IPS-15b (cell line): ENCODE measurements at regions not wholly inside any gene's neighbourhood (a gene's known extent, or its start where the extent isn't known, plus 50 kb on each side); places are given as distances from the start of the nearest gene placed in this dataset.
"Not testable (repeated sequence)": the region's sequence is repeated elsewhere in the genome, so short reads cannot be mapped to it uniquely, and the experiment has no call there.

ENCODE experiments used
- H3K27me3 ChIP-seq: one replicate; pipeline ENCODE4 v1.6.1; 2013; ENCODE audit warnings: low read length; ENCODE audit not compliant: control insufficient read depth, insufficient read depth
- H3K36me3 ChIP-seq: one replicate; pipeline ENCODE4 v1.6.1; 2013; ENCODE audit warnings: low read length; ENCODE audit not compliant: control insufficient read depth, insufficient read depth
- H3K4me1 ChIP-seq: one replicate; pipeline ENCODE4 v1.6.1; 2013; ENCODE audit warnings: mild to moderate bottlenecking, low read length; ENCODE audit not compliant: control insufficient read depth, insufficient read depth
- H3K4me3 ChIP-seq: one replicate; pipeline ENCODE4 v1.5.1; 2013; ENCODE audit warnings: low read depth, low read length
- H3K9ac ChIP-seq: one replicate; pipeline ENCODE4 v1.6.1; 2013; ENCODE audit warnings: low read depth, mild to moderate bottlenecking, low read length
- H3K9me3 ChIP-seq: one replicate; pipeline ENCODE4 v1.6.1; 2013; ENCODE audit warnings: mild to moderate bottlenecking, low read length; ENCODE audit not compliant: control insufficient read depth, insufficient read depth

DNA sequence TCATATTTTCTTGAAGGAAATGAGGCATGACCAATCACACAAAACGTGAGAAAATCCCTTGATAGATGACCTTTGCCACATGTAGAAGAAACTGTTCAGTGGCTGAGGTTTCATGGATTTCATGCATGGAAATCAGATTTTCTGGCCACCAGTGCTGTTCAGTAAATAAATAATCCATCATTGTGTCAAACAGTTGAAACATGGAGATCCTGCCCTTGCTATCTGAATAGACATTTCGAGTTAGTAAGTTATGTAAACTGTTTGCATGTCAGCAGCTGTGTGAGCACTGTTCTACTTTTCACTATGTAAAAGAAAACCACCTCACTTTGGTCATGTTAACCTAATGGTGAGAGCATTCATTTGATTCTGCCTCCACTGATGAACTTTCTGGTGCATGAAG lies 793.9 kb upstream of the EPHA7 start:
- Histone ChIP-seq H3K4me3 (no peak overlapping the region), H3K9me3 (no peaks in the 10 kb centered on the region), H3K4me1 (no peaks in the 10 kb centered on the region), H3K36me3 (no peaks in the 10 kb centered on the region), H3K27me3 (no peaks in the 10 kb centered on the region), H3K9ac (no peak overlapping the region)

DNA sequence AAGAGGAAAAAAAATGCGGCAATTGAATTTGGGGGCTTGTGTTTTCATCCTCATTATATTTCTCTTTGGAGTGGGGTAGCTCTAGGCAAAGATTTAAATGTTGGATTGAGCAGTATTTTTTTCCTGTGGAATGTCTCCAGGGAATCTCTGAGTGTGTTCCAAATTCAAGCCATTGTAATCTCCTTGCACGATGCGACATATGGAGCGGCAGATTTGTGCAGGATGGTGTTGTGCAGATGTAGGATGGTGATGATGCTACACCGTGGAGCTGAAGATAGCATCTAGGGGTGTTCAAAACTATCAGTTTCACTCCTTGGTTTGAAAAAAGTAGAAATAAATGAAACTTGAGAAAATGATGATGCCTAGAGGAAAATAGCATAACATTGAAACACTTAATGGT lies 777.5 kb upstream of the EPHA7 start:
- Histone ChIP-seq H3K9me3 (no peaks in the 10 kb centered on the region), H3K27me3 (no peaks in the 10 kb centered on the region), H3K9ac (no peak overlapping the region), H3K4me1 (no peaks in the 10 kb centered on the region), H3K36me3 (no peaks in the 10 kb centered on the region), H3K4me3 (no peak overlapping the region)

DNA sequence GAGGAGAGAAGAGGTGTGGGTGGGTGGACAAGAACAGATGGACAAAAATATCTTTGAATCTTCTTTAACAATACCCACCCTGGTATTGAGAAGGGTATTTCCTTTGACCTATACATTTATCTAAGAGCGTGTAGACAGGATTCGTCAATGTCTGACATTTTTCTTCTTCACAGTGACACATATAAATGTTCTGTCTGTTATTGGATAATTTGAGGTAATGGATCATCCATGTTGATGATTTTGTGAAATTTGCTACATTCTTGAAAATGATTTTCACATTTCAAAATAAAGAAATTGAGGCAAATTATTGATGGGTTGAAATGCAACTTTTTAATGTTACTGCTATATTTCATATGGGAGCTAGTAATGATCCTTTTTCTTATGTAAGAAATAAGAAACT lies 770.7 kb upstream of the EPHA7 start:
- H3K27me3 ChIP-seq: no peaks in the 10 kb centered on the region
- no peaks in the 10 kb centered on the region for H3K36me3 ChIP-seq
- no peak overlapping the region for H3K9ac ChIP-seq
- peaks cover 3% of the 10 kb centered on the region for H3K9me3 ChIP-seq
- no peak overlapping the region for H3K4me3 ChIP-seq
- no peaks in the 10 kb centered on the region for H3K4me1 ChIP-seq

DNA sequence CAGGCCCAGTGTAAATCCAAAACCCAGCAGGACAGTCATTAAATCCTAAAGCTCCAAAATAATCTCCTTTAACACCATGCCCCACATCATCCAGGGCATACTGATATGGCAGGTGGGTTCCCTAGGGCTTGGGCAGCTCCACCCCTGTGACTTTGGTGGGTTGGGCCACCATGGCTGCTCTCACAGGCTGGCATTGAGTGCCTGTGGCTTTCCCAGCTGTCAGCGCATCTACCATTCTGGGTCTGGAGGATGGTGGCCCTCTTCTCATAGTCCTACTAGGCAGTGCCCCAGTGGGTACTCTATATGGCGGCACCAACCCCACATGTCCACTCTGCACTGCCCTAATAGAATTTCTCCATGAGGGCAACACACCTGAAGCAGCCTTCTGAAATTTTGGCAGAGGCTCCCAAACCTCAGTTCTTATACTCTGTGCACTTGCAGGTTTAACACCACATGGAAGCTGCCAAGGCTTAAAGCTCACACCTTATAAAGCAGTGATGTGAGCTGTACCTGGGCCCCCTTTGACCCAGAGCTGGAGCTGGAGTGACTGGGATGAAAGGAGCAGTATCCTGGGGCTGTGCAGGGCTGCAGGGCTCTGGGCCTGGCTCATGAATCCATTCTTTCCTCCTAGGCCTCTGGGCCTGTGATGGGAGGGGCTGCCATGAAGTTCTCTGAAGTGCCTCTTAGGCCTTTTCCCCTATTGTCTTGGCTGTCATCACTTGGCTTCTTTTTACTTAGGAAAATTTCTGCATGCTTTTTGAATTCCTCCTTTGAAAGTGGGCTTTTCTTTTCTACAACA lies 765.5 kb upstream of the EPHA7 start:
- H3K9ac ChIP-seq: no peak overlapping the region
- H3K9me3 ChIP-seq: peaks cover 13% of the 10 kb centered on the region
- no peaks in the 10 kb centered on the region for H3K4me1 ChIP-seq
- no peaks in the 10 kb centered on the region for H3K27me3 ChIP-seq
- H3K36me3 ChIP-seq: no peaks in the 10 kb centered on the region
- no peak overlapping the region for H3K4me3 ChIP-seq

DNA sequence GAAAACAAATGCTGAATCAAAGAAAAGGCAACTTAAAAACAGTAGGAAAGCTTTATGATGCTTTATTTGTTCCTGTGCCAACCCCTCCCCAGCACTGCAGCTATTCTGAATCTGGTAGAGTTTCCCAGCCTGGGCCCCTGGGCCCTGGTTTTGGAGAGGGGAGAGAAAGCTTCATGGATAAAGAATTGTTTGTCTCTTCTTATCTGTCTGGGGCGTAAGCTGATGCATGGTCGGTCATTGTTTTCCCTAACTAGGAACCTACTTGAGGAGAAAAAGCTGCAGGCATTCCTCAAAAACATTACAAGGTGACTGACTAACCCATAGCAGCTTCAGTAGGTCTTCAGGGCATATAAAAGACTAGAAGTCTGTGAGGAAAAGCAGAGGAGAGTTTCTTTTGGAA lies 758.1 kb upstream of the EPHA7 start:
- Histone ChIP-seq H3K9ac (no peak overlapping the region), H3K27me3 (no peaks in the 10 kb centered on the region), H3K9me3 (no peaks in the 10 kb centered on the region), H3K4me3 (no peak overlapping the region), H3K36me3 (no peaks in the 10 kb centered on the region), H3K4me1 (peaks cover 4% of the 10 kb centered on the region)

DNA sequence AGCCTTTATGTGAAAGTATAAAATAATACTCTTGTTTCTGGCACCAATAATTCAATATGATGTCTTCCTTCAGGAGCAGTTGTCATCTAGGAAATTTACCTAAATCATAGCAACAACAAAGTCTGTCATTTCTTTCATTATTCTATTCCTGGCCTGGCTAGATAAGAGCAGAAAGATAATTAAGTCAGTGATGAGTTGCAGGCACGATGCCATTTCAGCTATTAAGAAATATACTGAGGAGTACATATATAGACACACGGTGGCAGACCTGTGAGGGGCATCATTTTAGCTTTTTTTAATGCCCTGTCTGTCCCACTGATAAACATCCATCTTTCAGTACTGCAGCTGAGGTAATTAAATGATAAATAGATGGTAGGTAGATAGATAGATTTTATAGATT lies 756.1 kb upstream of the EPHA7 start:
- Histone ChIP-seq H3K9me3 (no peaks in the 10 kb centered on the region), H3K9ac (no peak overlapping the region), H3K4me3 (no peak overlapping the region), H3K36me3 (no peaks in the 10 kb centered on the region), H3K27me3 (no peaks in the 10 kb centered on the region), H3K4me1 (peaks cover 4% of the 10 kb centered on the region)

DNA sequence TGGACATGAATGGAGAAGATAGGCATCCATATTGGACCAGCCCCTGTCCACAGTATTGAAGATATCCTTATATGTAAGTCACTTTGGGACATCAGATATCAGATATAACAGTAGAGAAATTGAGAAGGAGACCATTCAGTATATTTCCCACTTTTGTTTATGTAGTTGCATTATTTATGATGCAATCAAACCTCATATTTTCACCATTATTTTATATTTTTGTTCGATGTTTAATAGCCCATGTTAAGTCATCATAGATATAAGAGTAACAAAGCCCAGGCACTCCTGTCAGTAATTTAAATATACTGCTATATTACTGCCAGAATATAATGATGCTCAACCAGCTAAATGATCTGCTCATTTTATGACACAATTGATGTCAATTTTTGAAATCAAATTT lies 744.5 kb upstream of the EPHA7 start:
- Histone ChIP-seq H3K4me1 (no peaks in the 10 kb centered on the region), H3K9me3 (no peaks in the 10 kb centered on the region)

DNA sequence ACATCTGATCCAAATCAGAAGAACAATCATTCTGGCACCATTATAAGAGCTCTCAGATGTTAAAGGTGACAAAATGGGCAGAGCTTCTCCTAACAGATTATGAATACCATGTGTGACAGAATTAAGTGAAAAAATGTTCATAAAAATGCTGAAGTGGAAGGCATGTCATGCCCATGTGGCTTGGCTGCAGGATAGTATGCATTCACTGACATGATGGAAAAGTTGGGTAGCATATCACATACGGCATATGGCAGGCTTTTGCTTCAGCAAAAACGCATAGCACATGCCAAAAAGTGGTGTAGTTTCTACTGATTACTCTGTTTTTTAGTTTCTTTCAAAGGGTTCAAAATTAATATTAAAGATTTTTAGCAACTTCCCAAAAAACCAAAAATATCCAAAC lies 731.5 kb upstream of the EPHA7 start:
- Histone ChIP-seq H3K9me3 (no peaks in the 10 kb centered on the region), H3K4me3 (no peak overlapping the region), H3K4me1 (no peaks in the 10 kb centered on the region), H3K36me3 (no peaks in the 10 kb centered on the region), H3K27me3 (no peaks in the 10 kb centered on the region), H3K9ac (no peak overlapping the region)

More for the DNA sequence above, 744.5 kb upstream of the EPHA7 start:
- Histone ChIP-seq H3K9ac (no peak overlapping the region), H3K27me3 (no peaks in the 10 kb centered on the region), H3K4me3 (no peak overlapping the region), H3K36me3 (no peaks in the 10 kb centered on the region)

DNA sequence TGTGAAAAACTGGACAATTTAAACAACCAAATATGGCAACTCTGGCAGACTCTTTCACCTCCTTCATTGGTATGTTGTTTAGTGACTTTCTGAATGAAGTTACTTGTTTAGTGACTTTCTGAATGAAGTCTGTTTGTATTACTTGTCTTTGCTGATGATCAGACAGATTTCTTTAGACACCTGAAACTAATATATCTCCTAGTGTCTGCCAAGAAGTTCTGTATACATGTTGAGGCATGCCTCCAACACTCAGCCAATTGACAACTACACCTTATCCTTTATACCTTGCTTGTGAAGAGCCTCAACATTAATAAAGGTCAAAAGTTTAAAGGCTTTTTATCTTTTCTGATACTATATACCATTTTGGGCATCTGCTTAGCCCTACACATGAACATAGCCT lies 725.4 kb upstream of the EPHA7 start:
- H3K27me3 ChIP-seq: no peaks in the 10 kb centered on the region
- no peak overlapping the region for H3K4me3 ChIP-seq
- H3K9me3 ChIP-seq: no peaks in the 10 kb centered on the region
- no peak overlapping the region for H3K9ac ChIP-seq
- H3K4me1 ChIP-seq: no peaks in the 10 kb centered on the region
- H3K36me3 ChIP-seq: no peaks in the 10 kb centered on the region

DNA sequence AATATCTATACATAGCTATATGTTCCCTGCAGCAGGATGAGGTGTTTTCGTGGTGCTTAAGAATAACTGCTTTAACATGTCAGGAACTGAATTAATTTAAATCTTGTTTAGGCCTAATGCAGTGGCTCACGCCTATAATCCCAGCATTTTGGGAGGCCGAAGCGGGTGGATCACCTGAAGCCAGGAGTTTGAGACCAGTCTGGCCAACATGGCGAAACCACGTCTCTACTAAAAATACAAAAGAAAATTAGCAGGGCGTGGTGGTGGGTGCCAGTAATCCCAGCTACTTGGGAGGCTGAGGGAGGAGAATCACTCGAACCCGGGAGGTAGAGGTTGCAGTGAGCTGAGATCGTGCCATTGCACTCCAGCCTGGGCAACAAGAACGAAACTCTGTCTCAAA lies 717.8 kb upstream of the EPHA7 start:
- H3K9me3 ChIP-seq, H3K9ac ChIP-seq: not testable (repeated sequence)

DNA sequence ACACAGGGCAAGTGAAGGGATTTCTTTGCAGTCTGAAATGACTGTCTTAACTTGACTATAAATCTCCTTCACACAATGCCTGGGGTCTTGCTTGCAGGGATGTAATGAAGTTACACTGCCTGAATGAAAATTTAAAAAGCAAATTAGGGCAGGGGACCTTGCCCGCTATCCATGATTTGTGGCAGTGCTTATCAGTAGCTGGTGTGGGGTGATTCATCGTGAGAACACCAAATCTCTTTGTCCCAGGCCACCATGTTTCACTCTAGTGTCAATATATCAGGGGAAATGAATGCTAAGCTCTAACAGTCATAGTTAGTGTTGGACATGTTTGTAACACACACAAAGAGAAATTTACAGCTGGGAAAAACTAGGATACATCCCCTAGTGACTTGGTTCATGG lies 713.7 kb upstream of the EPHA7 start:
- Histone ChIP-seq H3K4me3 (no peak overlapping the region), H3K4me1 (no peaks in the 10 kb centered on the region), H3K9me3 (no peaks in the 10 kb centered on the region), H3K36me3 (no peaks in the 10 kb centered on the region), H3K9ac (no peak overlapping the region), H3K27me3 (no peaks in the 10 kb centered on the region)

More for the DNA sequence above, 717.8 kb upstream of the EPHA7 start:
- H3K4me3 ChIP-seq, H3K27me3 ChIP-seq, H3K36me3 ChIP-seq, H3K4me1 ChIP-seq: not testable (repeated sequence)

DNA sequence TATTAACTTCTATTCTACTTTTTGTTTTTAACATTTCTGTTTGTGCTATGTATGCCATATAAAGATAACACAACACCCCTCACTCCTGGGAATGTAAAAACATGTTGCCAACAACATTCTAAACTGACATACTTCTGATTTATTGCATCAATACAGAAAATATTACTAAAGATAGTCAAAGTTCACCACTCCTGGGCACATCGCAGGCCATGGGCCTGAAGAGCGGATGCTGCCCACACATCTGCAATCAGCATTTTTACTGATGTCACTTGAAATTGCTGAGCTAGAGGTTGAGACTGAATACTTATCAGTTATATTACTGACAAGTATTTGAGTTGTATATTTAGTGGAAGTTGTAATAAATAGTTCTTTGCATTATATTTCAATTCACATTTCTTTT lies 711.9 kb upstream of the EPHA7 start:
- no peak overlapping the region for H3K4me3 ChIP-seq
- H3K4me1 ChIP-seq: no peaks in the 10 kb centered on the region
- no peaks in the 10 kb centered on the region for H3K9me3 ChIP-seq
- no peaks in the 10 kb centered on the region for H3K27me3 ChIP-seq
- no peaks in the 10 kb centered on the region for H3K36me3 ChIP-seq
- no peak overlapping the region for H3K9ac ChIP-seq
